Vagina (tissue), 2 donors: ENCODE measurements at regions not wholly inside any gene's neighbourhood (a gene's known extent, or its start where the extent isn't known, plus 50 kb on each side); places are given as distances from the start of the nearest gene placed in this dataset.

Source experiments
- POLR2A ChIP-seq, 2 donors: fragments of 450-650 bp; IDR thresholded peaks; one replicate each; pipeline ENCODE4 v1.6.1; 2017; ENCODE audit warnings: antibody characterized with exemption in 2 of 2, mild to moderate bottlenecking in 2 of 2, moderate library complexity in 2 of 2
- POLR2AphosphoS5 ChIP-seq, 2 donors: sonication (generic); formaldehyde crosslinking; IDR thresholded peaks; one replicate each; pipeline ENCODE4 v1.9.0; 2017; ENCODE audit warnings: antibody characterized with exemption in 2 of 2, mild to moderate bottlenecking in 2 of 2, low read depth in 1 of 2; ENCODE audit not compliant: insufficient read depth in 1 of 2
- TF ChIP-seq, protein P1 (sequence below), 3 experiments: fragments of 450-650 bp in 2 of 3; fragments of 200-600 bp in 1 of 3; sonication (generic) in 1 of 3; IDR thresholded peaks; one replicate each; pipeline ENCODE4 v1.5.1; 2017 to 2019; ENCODE audit warnings: antibody characterized with exemption in 3 of 3, mild to moderate bottlenecking in 2 of 3, moderate library complexity in 2 of 3

DNA sequence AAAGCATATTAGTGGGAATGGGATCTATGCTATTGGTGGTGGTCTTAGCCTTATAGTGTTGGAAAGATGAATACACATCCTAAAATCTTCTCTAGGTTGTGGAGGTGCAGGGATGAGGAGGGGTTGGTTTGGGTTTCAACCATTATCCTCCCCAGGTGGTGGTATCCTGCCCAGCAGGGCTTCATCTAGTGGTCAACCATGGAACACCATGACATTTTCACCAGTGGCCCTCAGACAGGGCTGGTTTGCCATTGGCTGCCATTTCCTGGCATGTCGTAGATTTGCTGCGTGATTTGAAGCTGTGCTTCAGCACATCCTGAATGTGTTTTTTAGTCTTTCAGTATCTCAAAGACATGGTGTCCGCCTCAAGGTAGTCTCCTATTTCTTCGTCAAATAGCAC lies 391.2 kb upstream of the HNRNPA3 start:
- TF ChIP-seq, protein P1, sequence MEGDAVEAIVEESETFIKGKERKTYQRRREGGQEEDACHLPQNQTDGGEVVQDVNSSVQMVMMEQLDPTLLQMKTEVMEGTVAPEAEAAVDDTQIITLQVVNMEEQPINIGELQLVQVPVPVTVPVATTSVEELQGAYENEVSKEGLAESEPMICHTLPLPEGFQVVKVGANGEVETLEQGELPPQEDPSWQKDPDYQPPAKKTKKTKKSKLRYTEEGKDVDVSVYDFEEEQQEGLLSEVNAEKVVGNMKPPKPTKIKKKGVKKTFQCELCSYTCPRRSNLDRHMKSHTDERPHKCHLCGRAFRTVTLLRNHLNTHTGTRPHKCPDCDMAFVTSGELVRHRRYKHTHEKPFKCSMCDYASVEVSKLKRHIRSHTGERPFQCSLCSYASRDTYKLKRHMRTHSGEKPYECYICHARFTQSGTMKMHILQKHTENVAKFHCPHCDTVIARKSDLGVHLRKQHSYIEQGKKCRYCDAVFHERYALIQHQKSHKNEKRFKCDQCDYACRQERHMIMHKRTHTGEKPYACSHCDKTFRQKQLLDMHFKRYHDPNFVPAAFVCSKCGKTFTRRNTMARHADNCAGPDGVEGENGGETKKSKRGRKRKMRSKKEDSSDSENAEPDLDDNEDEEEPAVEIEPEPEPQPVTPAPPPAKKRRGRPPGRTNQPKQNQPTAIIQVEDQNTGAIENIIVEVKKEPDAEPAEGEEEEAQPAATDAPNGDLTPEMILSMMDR (IDR thresholded peaks at IDR 0.05), result no peak
- TF ChIP-seq POLR2AphosphoS5 (IDR thresholded peaks at IDR 0.05; ENCODE audit: insufficient read depth in 1 of 2, low read depth in 1 of 2), result no peak
- no peak for TF ChIP-seq POLR2A (IDR thresholded peaks at IDR 0.05)
